Stimulated activated CD4-positive, alpha-beta T cell treated with anti-CD3 and anti-CD28 coated beads, Interleukin-15, amount 100 ng/mL, for 48 hours (primary cell): ENCODE measurements at regions not wholly inside any gene's neighbourhood (a gene's known extent, or its start where the extent isn't known, plus 50 kb on each side); places are given as distances from the start of the nearest gene placed in this dataset.
"Not testable (repeated sequence)": the region's sequence is repeated elsewhere in the genome, so short reads cannot be mapped to it uniquely, and the experiment has no call there.

Experiments used
- DNase-seq, 2 donors: peaks; one replicate each; pipeline ENCODE4 v3.0.0-alpha.2; 2020; ENCODE audit warnings: low read depth in 2 of 2

DNA sequence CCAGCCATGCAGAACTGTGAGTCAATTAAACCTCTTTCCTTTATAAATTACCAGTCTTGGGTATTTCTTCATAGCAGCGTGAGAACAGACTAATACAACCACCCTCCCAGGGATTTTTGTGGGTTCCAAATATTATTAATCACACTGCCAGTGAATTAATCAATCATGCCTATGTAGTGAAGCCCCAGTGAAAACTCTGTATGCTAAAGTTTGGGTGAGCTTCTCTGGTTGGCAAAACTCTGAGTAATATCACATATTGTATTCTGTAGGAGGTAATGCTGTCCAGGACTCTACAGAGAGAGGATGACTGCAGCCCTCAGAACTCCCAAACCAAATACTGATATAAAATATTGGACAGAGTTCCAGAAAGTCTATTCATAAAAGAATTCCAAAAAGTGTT, 216.9 kb downstream of the RPAP3 start:
- DNase-seq = no peak

DNA sequence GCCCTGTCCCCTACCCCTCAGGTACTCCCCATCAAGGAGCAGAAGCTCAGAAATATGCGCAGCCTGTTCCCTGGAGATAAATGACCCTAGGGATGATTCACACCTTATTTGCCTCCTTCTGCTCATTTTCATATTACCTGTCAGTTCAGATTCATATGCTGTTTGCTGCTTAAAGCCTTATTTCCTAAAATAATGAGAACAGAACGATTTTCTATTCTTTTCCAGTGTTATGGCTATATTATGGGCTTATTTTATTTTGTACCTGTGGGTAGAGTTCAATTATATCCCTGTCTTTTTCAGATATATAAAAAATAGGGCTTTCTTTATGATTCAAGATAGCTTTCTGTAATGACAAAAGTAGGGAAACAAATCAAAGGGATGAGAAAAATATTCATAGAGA, 224.8 kb downstream of the RPAP3 start:
- no peak for DNase-seq

- DNase-seq = no peak
Measured at GRCh38 chr12:47478426-47478825, 227.4 kb downstream of the RPAP3 start.

DNA sequence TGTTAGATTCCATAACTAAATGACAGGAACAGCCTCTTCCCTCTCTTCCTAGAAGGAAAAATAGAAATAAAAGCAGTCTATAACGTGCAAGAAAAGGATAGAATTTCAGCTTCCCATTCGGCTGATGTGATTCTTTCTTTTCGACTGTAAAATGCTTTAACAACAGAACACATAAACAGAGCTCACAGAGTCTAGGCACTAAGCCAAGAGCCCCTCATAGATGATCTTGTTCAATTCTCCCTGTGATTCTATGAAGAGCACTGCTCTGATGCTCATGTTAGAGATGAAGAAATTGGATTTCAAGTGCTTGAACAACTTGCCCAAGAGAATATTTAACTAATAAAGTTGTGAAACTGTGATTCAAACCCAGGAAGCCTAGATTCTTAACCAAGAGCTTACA, 232.7 kb downstream of the RPAP3 start:
- no peak for DNase-seq

DNA sequence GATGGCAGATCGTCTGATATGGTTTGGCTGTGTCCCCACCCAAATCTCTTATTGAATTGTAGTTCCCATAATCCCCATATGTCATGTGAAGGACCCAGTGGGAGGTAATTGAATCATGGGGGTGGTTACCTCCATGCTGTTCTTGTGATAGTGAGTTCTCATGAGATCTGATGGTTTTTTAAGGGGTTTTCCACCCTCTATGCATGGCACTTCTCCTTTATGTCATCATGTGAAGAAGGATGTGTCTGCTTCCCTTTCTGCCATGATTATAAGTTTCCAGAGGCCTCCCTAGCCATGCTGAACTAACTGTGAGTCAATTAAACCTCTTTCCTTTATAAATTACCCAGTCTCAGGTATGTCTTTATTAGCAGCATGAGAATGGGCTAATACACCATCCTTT, 235.5 kb downstream of the RPAP3 start:
- not testable (repeated sequence) for DNase-seq

- not testable (repeated sequence) for DNase-seq
Measured at GRCh38 chr12:47463918-47464317, 241.9 kb downstream of the RPAP3 start.

GRCh38 chr12:47458279-47458678, 247.6 kb downstream of the RPAP3 start:
- no peak for DNase-seq

GRCh38 chr12:47449797-47450196, 256.0 kb downstream of the RPAP3 start:
- no peak for DNase-seq

DNA sequence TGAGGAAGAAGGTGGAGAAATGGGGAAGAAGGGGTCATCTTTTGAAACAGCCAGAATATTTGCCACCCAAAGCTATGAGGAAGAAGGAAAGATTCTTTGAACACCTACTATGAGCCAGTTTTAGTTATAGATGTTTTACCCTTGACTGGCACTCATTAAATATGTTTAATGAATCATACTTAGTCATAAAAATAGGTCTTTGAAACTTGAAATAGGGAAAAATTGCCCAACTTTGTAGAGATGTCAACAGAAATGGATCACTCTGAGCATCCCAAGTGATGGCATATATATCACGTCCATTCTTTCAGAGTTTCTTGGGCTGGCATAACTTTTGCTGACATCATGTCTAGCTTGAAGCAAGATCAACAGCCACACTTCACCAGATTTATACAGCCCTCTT, 263.5 kb downstream of the RPAP3 start:
- no peak for DNase-seq

DNA sequence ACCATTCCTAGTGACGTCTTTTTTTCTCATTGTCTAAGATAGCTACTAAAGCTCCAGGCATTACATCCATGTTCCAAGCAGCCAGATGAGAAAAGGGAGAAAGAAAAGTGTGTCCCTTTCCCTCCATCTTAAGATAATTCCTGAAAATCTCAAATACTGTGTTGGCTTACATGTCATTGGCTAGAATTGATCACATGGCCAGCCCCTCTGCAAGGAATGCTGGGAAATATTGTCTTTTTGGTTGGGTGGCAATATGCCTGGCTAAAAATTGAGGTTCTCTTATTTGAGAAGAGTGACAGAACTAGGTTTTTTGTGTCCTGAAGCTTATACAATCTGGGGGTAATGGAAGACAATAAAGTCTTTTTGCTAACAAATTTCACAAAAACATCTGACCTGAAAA, 264.3 kb downstream of the RPAP3 start:
- DNase-seq = no peak

- DNase-seq = no peak
Measured at GRCh38 chr12:47438175-47438574, 267.7 kb downstream of the RPAP3 start.

DNA sequence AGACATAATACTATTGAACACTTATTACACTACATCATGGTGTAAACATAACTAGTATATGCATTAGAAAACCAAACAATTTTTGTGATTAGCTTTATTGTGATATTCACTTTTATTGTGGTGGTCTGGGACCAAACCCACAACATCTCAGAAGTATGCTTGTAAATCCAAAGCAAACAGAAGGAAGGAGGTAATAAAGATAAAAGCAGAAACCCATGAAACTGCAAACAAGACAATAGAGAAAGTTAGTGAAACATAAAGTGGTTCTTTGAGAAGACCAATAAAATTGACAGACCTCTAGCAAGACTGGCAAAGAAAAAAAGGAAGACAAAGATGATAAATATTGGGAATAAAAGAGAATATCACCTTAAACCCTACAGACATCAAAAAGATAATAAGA, 268.3 kb downstream of the RPAP3 start:
- DNase-seq = no peak

DNA sequence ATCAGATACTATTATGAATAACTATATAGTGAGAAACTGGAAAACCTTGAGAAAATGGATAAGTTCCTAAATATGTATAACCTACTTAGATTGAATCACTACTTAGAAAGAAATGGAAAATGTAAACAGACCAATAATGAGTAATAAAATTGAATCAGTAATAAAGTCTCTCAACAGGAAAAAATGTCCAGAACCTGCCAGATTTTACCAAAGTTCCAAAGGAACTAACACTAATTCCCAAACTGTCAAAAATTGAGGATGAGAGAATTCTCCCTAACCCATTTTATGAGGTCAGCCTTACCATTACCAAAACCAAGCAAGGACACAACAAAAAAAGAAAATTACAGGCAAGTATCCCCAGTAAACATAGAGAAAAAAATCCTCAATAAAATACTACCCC, 272.0 kb downstream of the RPAP3 start:
- no peak for DNase-seq

DNA sequence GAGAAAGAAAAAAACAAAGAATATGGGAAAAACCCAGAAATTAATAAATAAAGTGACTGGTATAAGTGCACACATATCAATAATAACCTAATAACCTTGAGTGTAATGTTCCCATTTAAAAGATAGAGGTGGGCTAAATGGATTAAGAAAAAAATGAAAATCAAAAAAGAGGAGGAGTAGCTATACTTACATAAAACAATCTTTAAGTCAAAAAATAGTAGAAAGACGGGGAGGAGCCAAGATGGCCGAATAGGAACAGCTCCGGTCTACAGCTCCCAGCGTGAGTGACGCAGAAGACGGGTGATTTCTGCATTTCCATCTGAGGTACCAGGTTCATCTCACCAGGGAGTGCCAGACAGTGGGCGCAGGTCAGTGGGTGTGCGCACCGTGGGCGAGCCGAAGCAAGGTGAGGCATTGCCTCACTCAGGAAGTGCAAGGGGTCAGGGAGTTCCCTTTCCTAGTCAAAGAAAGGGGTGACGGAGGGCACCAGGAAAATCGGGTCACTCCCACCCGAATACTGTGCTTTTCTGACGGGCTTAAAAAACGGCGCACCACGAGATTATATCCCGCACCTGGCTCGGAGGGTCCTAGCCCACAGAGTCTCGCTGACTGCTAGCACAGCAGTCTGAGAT, 279.0 kb downstream of the RPAP3 start:
- DNase-seq = not testable (repeated sequence)

DNA sequence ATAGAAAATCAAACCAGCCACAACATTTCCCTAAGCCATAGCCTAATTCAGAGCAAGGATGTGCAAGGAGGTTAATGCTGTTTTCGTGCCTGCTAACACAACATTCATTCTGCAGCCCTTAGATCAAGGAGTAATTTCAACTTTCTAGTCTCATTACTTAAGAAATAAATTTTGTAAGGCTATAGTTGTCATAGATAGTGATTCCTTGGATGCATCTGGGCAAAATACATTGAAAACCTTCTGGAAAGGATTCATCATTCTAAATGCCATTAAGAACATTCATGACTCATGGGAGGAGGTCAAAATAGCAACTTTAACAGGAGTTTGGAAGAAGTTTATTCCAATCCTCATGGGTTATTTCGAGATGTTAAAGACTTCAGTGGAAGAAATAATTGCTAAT, 283.2 kb downstream of the RPAP3 start:
- DNase-seq = no peak

- DNase-seq = no peak
Measured at GRCh38 chr12:47419497-47419896, 286.3 kb downstream of the RPAP3 start.

GRCh38 chr12:47417955-47418354, 287.9 kb downstream of the RPAP3 start:
- no peak for DNase-seq

DNA sequence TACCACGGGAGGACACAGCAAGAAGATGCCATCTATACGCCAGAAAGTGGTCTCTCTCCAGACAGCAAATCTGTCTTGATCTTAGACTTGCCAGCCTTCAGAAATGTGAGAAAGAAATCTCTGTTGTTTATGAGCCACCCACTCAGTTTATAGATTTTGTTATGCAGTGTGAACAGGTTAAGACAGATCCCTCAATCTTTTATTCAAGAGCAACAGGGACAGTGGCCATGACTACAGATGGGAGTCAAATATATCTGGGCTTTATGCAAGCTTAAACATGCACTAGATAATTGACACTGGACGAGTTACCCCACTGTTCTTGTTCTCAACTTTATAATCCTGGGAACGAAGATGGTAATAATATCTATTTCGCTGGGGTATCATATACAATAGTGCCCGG, 288.7 kb downstream of the RPAP3 start:
- DNase-seq = no peak

DNA sequence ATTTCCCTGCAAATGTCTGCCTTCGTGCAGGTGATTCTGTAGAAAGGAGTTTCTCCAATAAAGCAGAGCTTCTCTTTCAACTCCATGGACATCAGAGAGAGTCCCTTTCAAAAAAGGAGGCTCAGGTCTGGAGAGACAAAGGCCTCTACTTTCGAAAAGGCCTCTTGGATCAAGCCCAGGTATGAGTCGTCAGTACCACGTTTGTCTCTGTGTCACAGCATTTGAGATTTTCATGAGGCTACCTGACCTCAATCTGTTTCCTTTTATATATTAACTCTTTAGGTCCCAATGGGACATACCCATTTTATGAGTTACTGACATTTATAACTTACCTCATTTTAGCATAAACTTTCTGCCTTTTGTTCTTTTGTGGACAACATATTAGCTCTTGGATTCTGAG, 290.8 kb downstream of the RPAP3 start:
- DNase-seq = no peak

DNA sequence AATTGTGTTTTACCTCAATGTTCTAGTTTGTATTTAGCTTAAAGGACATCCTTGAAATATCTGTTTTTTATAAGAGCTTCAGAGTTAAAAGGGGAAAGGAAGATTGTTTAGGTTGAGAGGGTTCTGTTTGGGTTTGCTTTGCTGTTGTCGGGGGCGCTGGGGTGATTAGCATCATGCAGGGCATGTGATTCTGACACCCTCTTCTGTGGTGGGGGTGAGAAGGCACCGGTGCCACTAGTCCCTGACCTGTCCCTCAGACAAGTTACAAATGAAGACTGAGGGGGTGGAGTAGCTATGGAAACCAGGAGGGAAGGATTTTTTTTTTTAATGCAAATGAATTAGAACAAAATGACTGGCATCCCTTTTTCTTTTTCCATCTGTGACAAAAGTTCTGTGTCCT, 291.3 kb downstream of the RPAP3 start:
- no peak for DNase-seq

GRCh38 chr12:47413806-47414205, 292.0 kb downstream of the RPAP3 start:
- DNase-seq = no peak

DNA sequence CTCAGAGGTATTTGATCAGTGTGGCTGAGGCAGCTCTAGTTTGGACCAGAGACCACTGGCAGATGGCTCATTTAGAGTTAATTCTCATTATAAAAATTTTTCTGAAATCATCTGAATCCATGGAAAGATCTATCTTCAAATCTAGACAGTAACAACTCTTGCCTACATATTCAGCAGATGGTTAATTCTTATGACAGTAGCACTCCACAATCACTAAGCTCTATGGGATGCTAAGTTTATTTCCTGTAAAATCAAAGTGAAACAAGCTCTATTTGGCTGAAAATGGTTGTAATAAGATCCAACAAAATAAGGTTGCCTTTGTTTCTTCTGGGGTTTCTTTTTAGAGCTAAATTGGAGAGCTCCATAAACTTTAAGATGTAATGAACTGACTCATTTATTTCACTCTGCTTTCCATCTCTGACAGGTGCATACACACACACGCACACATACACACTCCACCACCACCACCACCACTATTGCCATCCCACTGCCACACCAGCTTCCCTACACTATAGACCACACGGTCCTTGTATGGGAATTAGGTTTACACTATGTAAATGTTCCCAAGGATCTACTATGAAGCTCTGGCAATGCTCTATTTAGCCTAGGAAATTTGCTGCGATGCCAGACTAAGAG, 293.1 kb downstream of the RPAP3 start:
- no peak for DNase-seq

DNA sequence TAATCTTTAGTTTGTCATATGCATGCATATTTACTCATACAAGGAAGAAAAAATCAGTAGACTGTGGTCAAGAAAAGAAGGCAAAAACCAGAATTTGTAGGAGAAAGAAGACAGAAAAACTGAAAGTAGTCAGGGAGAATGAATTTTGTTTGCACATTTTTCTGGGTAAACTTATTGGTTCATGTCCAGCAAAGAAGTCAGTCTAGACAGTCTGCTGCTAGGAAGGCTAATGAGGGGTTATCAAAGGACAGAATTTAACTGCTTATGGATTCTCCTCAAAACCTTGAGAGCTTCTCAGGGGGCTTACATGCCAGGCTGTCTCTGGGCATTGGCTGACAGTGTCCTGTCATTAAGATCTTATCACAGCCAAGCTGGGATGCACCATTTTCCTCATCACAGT, 293.9 kb downstream of the RPAP3 start:
- no peak for DNase-seq

DNA sequence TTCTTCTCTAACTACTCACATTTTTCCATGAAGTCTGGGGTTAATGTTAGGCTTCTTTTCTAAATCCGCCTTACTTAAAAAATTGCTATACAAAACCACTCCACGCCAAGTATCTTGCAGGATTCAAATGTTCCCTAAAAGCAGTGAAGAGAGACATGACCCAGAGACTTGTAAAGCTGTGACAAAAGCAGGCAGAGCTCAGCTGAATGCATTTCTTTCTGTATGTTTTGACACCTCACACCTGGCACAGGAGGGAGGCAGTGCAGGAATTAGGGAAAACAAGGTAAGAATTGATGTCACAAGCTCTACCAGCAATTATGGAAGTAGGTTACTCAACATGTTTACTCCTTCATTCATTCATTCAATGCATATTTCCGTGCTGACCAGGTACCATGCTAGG, 295.0 kb downstream of the RPAP3 start:
- DNase-seq = no peak
